ENCODE measurements at regions not wholly inside any gene's neighbourhood (a gene's known extent, or its start where the extent isn't known, plus 50 kb on each side); places are given as distances from the start of the nearest gene placed in this dataset.

- WGBS (ENCODE audit: extremely low coverage, insufficient read length, low lambda C conversion rate) = no CpG with 5 or more reads among the region's 3 CpGs
- H3K4me3 Mint-ChIP-seq = no peak overlapping the region
Observed at GRCh38 chr9:29939559-29939958, 2366.3 kb upstream of the C9orf72 start.

More at GRCh38 chr9:29939559-29939958, 2366.3 kb upstream of the C9orf72 start:
- TF ChIP-seq, protein P1, sequence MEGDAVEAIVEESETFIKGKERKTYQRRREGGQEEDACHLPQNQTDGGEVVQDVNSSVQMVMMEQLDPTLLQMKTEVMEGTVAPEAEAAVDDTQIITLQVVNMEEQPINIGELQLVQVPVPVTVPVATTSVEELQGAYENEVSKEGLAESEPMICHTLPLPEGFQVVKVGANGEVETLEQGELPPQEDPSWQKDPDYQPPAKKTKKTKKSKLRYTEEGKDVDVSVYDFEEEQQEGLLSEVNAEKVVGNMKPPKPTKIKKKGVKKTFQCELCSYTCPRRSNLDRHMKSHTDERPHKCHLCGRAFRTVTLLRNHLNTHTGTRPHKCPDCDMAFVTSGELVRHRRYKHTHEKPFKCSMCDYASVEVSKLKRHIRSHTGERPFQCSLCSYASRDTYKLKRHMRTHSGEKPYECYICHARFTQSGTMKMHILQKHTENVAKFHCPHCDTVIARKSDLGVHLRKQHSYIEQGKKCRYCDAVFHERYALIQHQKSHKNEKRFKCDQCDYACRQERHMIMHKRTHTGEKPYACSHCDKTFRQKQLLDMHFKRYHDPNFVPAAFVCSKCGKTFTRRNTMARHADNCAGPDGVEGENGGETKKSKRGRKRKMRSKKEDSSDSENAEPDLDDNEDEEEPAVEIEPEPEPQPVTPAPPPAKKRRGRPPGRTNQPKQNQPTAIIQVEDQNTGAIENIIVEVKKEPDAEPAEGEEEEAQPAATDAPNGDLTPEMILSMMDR (conservative IDR thresholded peaks at IDR 0.05) = no peak
- no peak for DNase-seq
- no peak overlapping the region for H3K18ac ChIP-seq (ENCODE audit: insufficient read length, low read depth, low read length)
- H4K8ac ChIP-seq (replicated peaks; ENCODE audit: insufficient read length, low read depth, low read length) = no peak overlapping the region
- H3K9ac ChIP-seq (ENCODE audit: extremely low read depth, insufficient read length, low read length) = no peak overlapping the region
- no peaks in the 10 kb centered on the region for H3K23me2 ChIP-seq (ENCODE audit: insufficient read length, low read depth, low read length, poor library complexity, severe bottlenecking)
- H2BK15ac ChIP-seq (ENCODE audit: low read depth, low read length) = no peak overlapping the region
- H3K14ac ChIP-seq (ENCODE audit: insufficient read depth, low read length) = no peak overlapping the region
- Mint-ChIP-seq H3K4me1 (no peaks in the 10 kb centered on the region), H3K9me3 (peaks cover 17 to 32% of the 10 kb centered on the region in 2 experiments; a peak in 4 of 5 replicates), H3K27me3 (ENCODE audit: low read depth) (no peaks in the 10 kb centered on the region), H3K36me3 (ENCODE audit: insufficient read depth in 1 of 3, low read depth in 3 of 3) (peaks cover 2 to 20% (median 3%) of the 10 kb centered on the region in 3 experiments; a peak in 5 of 7 replicates), H3K27ac (no peak overlapping the region)
- H2BK120ac ChIP-seq (ENCODE audit: low read depth, low read length, poor library complexity, severe bottlenecking) = no peak overlapping the region
- H3K4me2 ChIP-seq (ENCODE audit: insufficient read depth, insufficient read length, low read length) = no peak overlapping the region
- H3K79me2 ChIP-seq (ENCODE audit: insufficient read depth, low read length) = no peaks in the 10 kb centered on the region
- no peak overlapping the region for H2BK5ac ChIP-seq (ENCODE audit: insufficient read length, low read length)
- H3K79me1 ChIP-seq (ENCODE audit: insufficient read depth, low read depth, low read length, poor library complexity, severe bottlenecking) = no peaks in the 10 kb centered on the region
- no peak overlapping the region for H3K4ac ChIP-seq (ENCODE audit: low read depth, low read length)
- H4K91ac ChIP-seq (ENCODE audit: insufficient read length, low read depth, low read length) = no peak overlapping the region
- H2BK20ac ChIP-seq (ENCODE audit: low read depth, low read length, poor library complexity, severe bottlenecking) = no peak overlapping the region
- no peak overlapping the region for H3T11ph ChIP-seq (ENCODE audit: low read length)
- no peak overlapping the region for H3K56ac ChIP-seq (ENCODE audit: insufficient read length, low read depth, low read length)
- H3K23ac ChIP-seq (ENCODE audit: insufficient read length, low read depth, low read length) = no peak overlapping the region
- H4K5ac ChIP-seq (ENCODE audit: insufficient read length, low read depth, low read length) = no peak overlapping the region
- no peaks in the 10 kb centered on the region for H3K27me3 ChIP-seq (ENCODE audit: insufficient read depth, low read length)
- H3K9me3 ChIP-seq (ENCODE audit: control insufficient read depth, low read depth, low read length) = no peaks in the 10 kb centered on the region
- H2AK5ac ChIP-seq (ENCODE audit: insufficient read length, low read length) = no peak overlapping the region
- H2AFZ ChIP-seq (ENCODE audit: low read length) = no peak overlapping the region
- no peak overlapping the region for H2BK12ac ChIP-seq (ENCODE audit: insufficient read length, low read depth, low read length)
- no peak overlapping the region for H3K27ac ChIP-seq (ENCODE audit: insufficient read length, low read depth, low read length)
- no peaks in the 10 kb centered on the region for H4K20me1 ChIP-seq (ENCODE audit: control insufficient read depth, insufficient read depth, insufficient read length)
- H3K4me1 ChIP-seq (ENCODE audit: insufficient read depth, low read length) = no peaks in the 10 kb centered on the region

Measured in H9 (cell line).